CD14-positive monocyte (primary cell): ENCODE measurements at regions not wholly inside any gene's neighbourhood (a gene's known extent, or its start where the extent isn't known, plus 50 kb on each side); places are given as distances from the start of the nearest gene placed in this dataset.

Experiments
- DNase-seq, 3 donors: peaks; one replicate each; pipeline ENCODE4 v3.0.0-alpha.2; 2011 to 2022
- H2AFZ ChIP-seq: 2 replicates; pipeline ENCODE4 v1.6.0; 2012; ENCODE audit warnings: mild to moderate bottlenecking, low read depth, low read length, inconsistent platforms; ENCODE audit not compliant: insufficient read depth, poor library complexity, severe bottlenecking
- H3K27ac ChIP-seq, 2 donors: 1 replicate in 1 of 2; 2 replicates in 1 of 2; pipeline ENCODE4 v1.5.1; 2012 to 2013; ENCODE audit warnings: low read length in 2 of 2, control low read depth in 1 of 2, inconsistent platforms in 1 of 2, low read depth in 1 of 2, mild to moderate bottlenecking in 1 of 2
- H3K27me3 ChIP-seq, 2 donors: one replicate each; pipeline versions ENCODE4 v1.6.0 to v1.6.1; 2011 to 2013; ENCODE audit warnings: low read length in 2 of 2; ENCODE audit not compliant: control insufficient read depth in 2 of 2, insufficient read depth in 2 of 2
- H3K36me3 ChIP-seq, 2 donors: replicated peaks in 1 of 2; 1 replicate in 1 of 2; 2 replicates in 1 of 2; pipeline versions ENCODE4 v1.5.1 to v1.6.1; 2012 to 2013; ENCODE audit warnings: low read length in 2 of 2, control low read depth in 1 of 2, inconsistent platforms in 1 of 2, mild to moderate bottlenecking in 1 of 2; ENCODE audit not compliant: insufficient read depth in 2 of 2, control insufficient read depth in 1 of 2
- H3K4me1 ChIP-seq, 2 donors: 1 replicate in 1 of 2; 2 replicates in 1 of 2; pipeline versions ENCODE4 v1.5.1 to v1.6.1; 2012 to 2013; ENCODE audit warnings: low read length in 2 of 2, control low read depth in 1 of 2, inconsistent platforms in 1 of 2, mild to moderate bottlenecking in 1 of 2, moderate library complexity in 1 of 2; ENCODE audit not compliant: insufficient read depth in 2 of 2, control insufficient read depth in 1 of 2
- H3K4me2 ChIP-seq: replicated peaks from 2 replicates; pipeline ENCODE3; 2012; ENCODE audit warnings: low read length, moderate library complexity, mild to moderate bottlenecking; ENCODE audit not compliant: poor library complexity, severe bottlenecking; ENCODE audit errors: extremely low read depth
- H3K4me3 ChIP-seq, 3 experiments: fragments of 200-600 bp in 1 of 3; sonication (generic) in 1 of 3; replicated peaks in 1 of 3; 1 replicate in 2 of 3; 2 replicates in 1 of 3; pipeline ENCODE4 v1.5.1; 2011 to 2013; ENCODE audit warnings: low read length in 3 of 3, mild to moderate bottlenecking in 3 of 3, control low read depth in 2 of 3, low read depth in 2 of 3, inconsistent platforms in 1 of 3, moderate library complexity in 1 of 3
- H3K79me2 ChIP-seq: 2 replicates; pipeline ENCODE4 v1.6.0; 2012; ENCODE audit warnings: mild to moderate bottlenecking, control low read depth, inconsistent platforms, low read length, moderate library complexity; ENCODE audit not compliant: insufficient read depth
- H3K9ac ChIP-seq: 2 replicates; pipeline ENCODE4 v1.6.0; 2017; ENCODE audit warnings: low read length, mild to moderate bottlenecking; ENCODE audit not compliant: insufficient read depth, poor library complexity, severe bottlenecking
- H3K9me3 ChIP-seq, 2 donors: replicated peaks in 1 of 2; 1 replicate in 1 of 2; 2 replicates in 1 of 2; pipeline versions ENCODE4 v1.5.1 to v1.6.1; 2012 to 2013; ENCODE audit warnings: low read length in 2 of 2, control low read depth in 1 of 2; ENCODE audit not compliant: control insufficient read depth in 1 of 2, insufficient read depth in 1 of 2
- H4K20me1 ChIP-seq: 2 replicates; pipeline ENCODE4 v1.6.0; 2012; ENCODE audit warnings: mild to moderate bottlenecking, low read length, control low read depth, moderate library complexity; ENCODE audit not compliant: insufficient read depth
- H3K27ac Mint-ChIP-seq, 7 donors: one replicate each; pipeline ENCODE4 v1.8.0; 2020; ENCODE audit warnings: mild to moderate bottlenecking in 7 of 7, mixed read lengths in 7 of 7, moderate library complexity in 6 of 7, inconsistent platforms in 2 of 7
- H3K27me3 Mint-ChIP-seq, 3 donors: one replicate each; pipeline ENCODE4 v1.8.0; 2021 to 2022; ENCODE audit warnings: low read depth in 3 of 3, mild to moderate bottlenecking in 3 of 3, mixed read lengths in 3 of 3, moderate library complexity in 3 of 3, inconsistent platforms in 1 of 3
- H3K36me3 Mint-ChIP-seq, 2 donors: one replicate each; pipeline ENCODE4 v1.8.0; 2020; ENCODE audit warnings: mixed read lengths in 2 of 2, inconsistent platforms in 1 of 2, mild to moderate bottlenecking in 1 of 2
- H3K4me1 Mint-ChIP-seq: one replicate; pipeline ENCODE4 v1.8.0; 2020; ENCODE audit warnings: mild to moderate bottlenecking, mixed read lengths
- H3K4me3 Mint-ChIP-seq, 2 donors: one replicate each; pipeline ENCODE4 v1.8.0; 2020; ENCODE audit warnings: mild to moderate bottlenecking in 2 of 2, mixed read lengths in 2 of 2, moderate library complexity in 1 of 2
- H3K9me3 Mint-ChIP-seq, 7 donors: one replicate each; pipeline ENCODE4 v1.8.0; 2020 to 2022; ENCODE audit warnings: mixed read lengths in 7 of 7, mild to moderate bottlenecking in 6 of 7, moderate library complexity in 6 of 7, inconsistent platforms in 2 of 7
- WGBS: methylation state at CpG from one replicate; pipeline ENCODE4 v1.1.5; 2013; ENCODE audit warnings: missing lambda C conversion rate; ENCODE audit not compliant: insufficient coverage; 5-methylcytosine and 5-hydroxymethylcytosine counted together
- intact Hi-C, 2 donors: fragments of 100-400 bp; cut with micrococcal nuclease; formaldehyde crosslinking; loops; one replicate each; pipeline versions ENCODE4 v1.15.0 to v1.15.1; 2023
- TF ChIP-seq, protein P1 (sequence below): fragments of 200-600 bp; IDR thresholded peaks from one replicate; pipeline ENCODE4 v1.8.0; 2022; ENCODE audit warnings: antibody characterized with exemption, mild to moderate bottlenecking

DNA sequence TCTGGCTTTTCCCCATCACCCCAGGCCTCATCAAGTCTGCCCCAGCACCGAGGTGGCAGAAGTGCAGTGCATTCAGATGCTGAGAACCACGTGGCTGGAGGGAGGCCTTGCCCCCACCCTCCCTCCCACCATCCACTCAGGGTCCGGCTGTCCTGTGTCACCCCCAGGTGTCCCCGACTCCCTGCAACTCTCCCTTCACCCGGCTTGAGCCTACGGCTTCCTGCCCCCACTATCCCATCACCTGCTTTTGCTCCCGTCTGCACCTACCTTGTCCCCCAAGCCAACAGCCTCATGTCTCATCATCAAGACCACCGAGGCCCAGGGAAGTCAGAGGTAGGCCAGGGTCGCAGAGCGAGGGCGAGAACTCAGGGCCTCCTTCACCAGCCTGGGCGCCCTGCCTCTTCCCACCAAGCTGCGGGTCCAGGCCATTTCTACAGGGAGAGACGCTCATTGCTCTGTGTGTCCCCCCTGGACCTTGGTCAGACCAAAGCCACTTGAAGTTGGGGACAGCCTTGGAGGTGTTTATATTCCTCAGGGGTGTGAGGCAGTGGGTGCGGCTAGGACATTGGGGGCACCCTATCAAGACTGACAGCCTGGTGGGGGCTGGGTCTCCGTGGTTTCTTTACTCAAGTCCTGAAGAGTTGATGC, 66.2 kb upstream of the CCND1 start:
- Histone ChIP-seq H3K79me2 (no peaks in the 10 kb centered on the region), H3K27me3 (no peaks in the 10 kb centered on the region), H3K4me2 (no peak overlapping the region), H4K20me1 (no peaks in the 10 kb centered on the region), H3K4me1 (peaks cover 12 to 13% of the 10 kb centered on the region in 2 donors), H2AFZ (no peak overlapping the region), H3K4me3 (no peak overlapping the region), H3K9me3 (no peaks in the 10 kb centered on the region), H3K36me3 (no peaks in the 10 kb centered on the region), H3K27ac (no peak overlapping the region), H3K9ac (no peak overlapping the region)
- peaks cover 7 to 12% (median 9%) of the 10 kb centered on the region in 3 donors for H3K27me3 Mint-ChIP-seq
- peaks cover 17% of the 10 kb centered on the region for H3K4me1 Mint-ChIP-seq
- no peaks in the 10 kb centered on the region for H3K36me3 Mint-ChIP-seq
- H3K27ac Mint-ChIP-seq = no peak overlapping the region
- TF ChIP-seq, protein P1, sequence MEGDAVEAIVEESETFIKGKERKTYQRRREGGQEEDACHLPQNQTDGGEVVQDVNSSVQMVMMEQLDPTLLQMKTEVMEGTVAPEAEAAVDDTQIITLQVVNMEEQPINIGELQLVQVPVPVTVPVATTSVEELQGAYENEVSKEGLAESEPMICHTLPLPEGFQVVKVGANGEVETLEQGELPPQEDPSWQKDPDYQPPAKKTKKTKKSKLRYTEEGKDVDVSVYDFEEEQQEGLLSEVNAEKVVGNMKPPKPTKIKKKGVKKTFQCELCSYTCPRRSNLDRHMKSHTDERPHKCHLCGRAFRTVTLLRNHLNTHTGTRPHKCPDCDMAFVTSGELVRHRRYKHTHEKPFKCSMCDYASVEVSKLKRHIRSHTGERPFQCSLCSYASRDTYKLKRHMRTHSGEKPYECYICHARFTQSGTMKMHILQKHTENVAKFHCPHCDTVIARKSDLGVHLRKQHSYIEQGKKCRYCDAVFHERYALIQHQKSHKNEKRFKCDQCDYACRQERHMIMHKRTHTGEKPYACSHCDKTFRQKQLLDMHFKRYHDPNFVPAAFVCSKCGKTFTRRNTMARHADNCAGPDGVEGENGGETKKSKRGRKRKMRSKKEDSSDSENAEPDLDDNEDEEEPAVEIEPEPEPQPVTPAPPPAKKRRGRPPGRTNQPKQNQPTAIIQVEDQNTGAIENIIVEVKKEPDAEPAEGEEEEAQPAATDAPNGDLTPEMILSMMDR = no peak
- 96% methylated on average over 11 of the region's 16 CpGs for WGBS
- DNase-seq = no peak
- H3K4me3 Mint-ChIP-seq = peak overlapping the region in 1 of 2 donors; percentile 18
- intact Hi-C loops = no loop called here
- H3K9me3 Mint-ChIP-seq = peaks cover 0 to 3% (median 0%) of the 10 kb centered on the region in 7 donors

DNA sequence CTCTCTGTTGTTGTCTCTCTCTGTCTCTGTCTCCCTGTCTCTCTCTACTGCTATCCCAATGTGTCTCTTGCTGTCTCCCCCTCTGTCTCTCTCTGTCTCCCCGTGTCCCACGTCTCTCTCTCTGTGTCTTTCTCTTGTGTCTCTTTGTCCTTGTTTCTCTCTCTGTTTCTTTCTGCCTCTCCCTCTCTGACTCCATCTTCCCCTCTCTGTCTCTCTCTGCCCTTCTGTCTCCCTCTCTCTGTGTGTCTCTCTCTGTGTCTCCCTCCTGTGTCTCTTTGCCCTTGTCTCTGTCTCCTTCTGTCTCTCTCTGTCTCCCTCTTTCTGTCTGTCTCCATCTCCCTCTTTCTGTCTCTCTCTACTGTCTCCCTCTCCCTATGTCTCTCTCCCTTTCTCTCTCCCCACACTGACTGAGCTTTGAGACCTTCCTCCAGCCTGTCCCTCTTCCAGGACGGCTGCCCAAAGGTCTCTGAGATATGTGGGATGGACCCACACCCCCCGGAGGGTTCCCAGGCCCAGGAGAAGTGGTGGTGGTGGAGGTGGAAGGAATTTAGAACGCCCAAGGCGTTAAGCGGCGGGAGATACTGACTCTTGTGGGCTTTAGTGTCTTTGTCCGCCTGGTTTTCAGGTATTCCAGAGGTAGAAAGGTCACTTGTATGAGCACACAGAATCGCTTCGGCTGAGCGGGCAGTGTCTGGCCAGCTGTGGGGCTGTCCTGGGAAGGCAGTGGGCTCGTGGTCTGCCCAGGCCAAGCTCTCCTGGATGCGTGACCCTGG, 65.5 kb upstream of the CCND1 start:
- H3K4me2 ChIP-seq = peak overlapping the region; percentile 31
- H3K27ac ChIP-seq = no peak overlapping the region
- peak overlapping the region; percentile 2 for H2AFZ ChIP-seq
- H3K36me3 ChIP-seq = no peaks in the 10 kb centered on the region
- H3K4me1 Mint-ChIP-seq = peaks cover 17% of the 10 kb centered on the region
- DNase-seq = no peak
- H3K79me2 ChIP-seq = no peaks in the 10 kb centered on the region
- no peak overlapping the region for H3K27ac Mint-ChIP-seq
- no peaks in the 10 kb centered on the region for H3K36me3 Mint-ChIP-seq
- peaks cover 12 to 13% of the 10 kb centered on the region in 2 donors for H3K4me1 ChIP-seq
- 25% methylated on average over 10 of the region's 14 CpGs for WGBS
- no peaks in the 10 kb centered on the region for H3K9me3 ChIP-seq
- peaks cover 0 to 3% (median 0%) of the 10 kb centered on the region in 7 donors for H3K9me3 Mint-ChIP-seq
- H3K4me3 ChIP-seq = no peak overlapping the region
- no peaks in the 10 kb centered on the region for H3K27me3 ChIP-seq
- H3K9ac ChIP-seq = peak overlapping the region; percentile 4
- H3K27me3 Mint-ChIP-seq = peaks cover 7 to 9% (median 9%) of the 10 kb centered on the region in 3 donors
- intact Hi-C loops = no loop called here
- H3K4me3 Mint-ChIP-seq = peak overlapping the region in 1 of 2 donors; percentile 18
- TF ChIP-seq, protein P1 = no peak
- no peaks in the 10 kb centered on the region for H4K20me1 ChIP-seq
